Mucosa of descending colon (tissue), 3 donors: ENCODE measurements at regions not wholly inside any gene's neighbourhood (a gene's known extent, or its start where the extent isn't known, plus 50 kb on each side); places are given as distances from the start of the nearest gene placed in this dataset.
A peak's percentile ranks its signal among the peaks of the same experiment; 100 is the strongest.

Source experiments
- ATAC-seq: fragments of 200-7000 bp; cut with Tn5 transposase; one replicate; pipeline ENCODE4 v1.9.1; 2020; ENCODE audit warnings: mild to moderate bottlenecking, moderate library complexity
- DNase-seq, 3 donors: peaks; one replicate each; pipeline ENCODE4 v3.0.0-alpha.2; 2020
- H3K36me3 ChIP-seq: fragments of 200-600 bp; one replicate; pipeline ENCODE4 v1.8.0; 2021; ENCODE audit warnings: low read depth, mild to moderate bottlenecking
- H3K4me1 ChIP-seq: fragments of 200-600 bp; one replicate; pipeline ENCODE4 v1.8.0; 2021; ENCODE audit warnings: low read depth, mild to moderate bottlenecking
- H3K4me3 ChIP-seq: fragments of 200-600 bp; one replicate; pipeline ENCODE4 v1.8.0; 2021; ENCODE audit warnings: mild to moderate bottlenecking
- H3K9me3 ChIP-seq: fragments of 200-600 bp; one replicate; pipeline ENCODE4 v1.8.0; 2021; ENCODE audit warnings: mild to moderate bottlenecking
- CTCF ChIP-seq: fragments of 200-600 bp; IDR thresholded peaks from one replicate; pipeline ENCODE4 v1.8.0; 2022; ENCODE audit warnings: antibody characterized with exemption, mild to moderate bottlenecking
- intact Hi-C, 2 donors: fragments of 100-400 bp; cut with DNase I in 1 of 2; cut with micrococcal nuclease in 1 of 2; formaldehyde crosslinking; loops; one replicate each; pipeline versions ENCODE4 v1.11.0 to v1.11.1; 2022; cut with DNase I, micrococcal nuclease
- donor health status: DM: no; HTN: no; CAD: no; lungs with moderate emphysema.
- donor health status: DM: no; HTN: no; CAD: no.
- donor health status: DM: no; HTN: yes; CAD: no.

DNA sequence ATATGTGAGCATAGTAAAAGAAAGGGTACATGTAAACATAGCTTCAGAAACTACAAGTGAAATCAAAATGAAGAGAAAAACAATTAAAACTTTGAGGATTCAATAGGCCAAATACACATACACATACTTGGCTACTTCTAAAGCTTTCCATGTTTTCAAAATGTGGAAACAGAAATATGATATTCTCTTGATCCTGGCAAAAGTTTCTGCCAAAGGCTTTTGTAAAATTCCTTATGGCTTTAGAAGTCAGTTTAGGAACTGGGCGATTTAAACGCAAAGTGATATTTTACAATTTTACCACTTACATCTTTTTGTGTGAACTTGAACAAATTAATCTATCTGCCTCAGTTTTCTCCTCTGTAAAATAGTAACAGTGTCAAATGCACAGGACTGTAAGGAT lies 756.4 kb downstream of the C12orf50 start:
- H3K9me3 ChIP-seq: no peaks in the 10 kb centered on the region
- TF ChIP-seq CTCF: no peak
- no peak for DNase-seq
- no peaks in the 10 kb centered on the region for H3K36me3 ChIP-seq
- H3K4me3 ChIP-seq: no peak overlapping the region
- intact Hi-C loops: no loop called here
- ATAC-seq: no peak
- H3K4me1 ChIP-seq: no peaks in the 10 kb centered on the region

DNA sequence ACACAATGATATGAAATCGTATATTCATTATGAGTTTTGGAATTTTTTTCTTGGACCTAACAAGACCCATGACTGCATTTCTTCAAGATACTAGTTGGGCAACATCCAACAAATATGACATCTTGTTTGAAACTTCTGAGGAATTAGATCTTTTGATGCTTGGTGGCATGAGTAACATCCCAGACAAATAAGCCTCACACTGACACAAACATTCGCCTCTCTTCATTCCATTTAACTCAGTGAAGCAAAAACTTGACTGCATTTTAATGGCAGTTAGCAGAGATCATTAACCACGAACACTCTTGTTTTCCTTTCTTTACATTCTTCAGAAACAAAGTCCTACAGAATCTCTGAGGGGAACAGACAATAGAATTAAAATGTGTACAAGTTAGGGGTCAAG lies 758.3 kb downstream of the C12orf50 start:
- DNase-seq (no peak), ATAC-seq (no peak)
- TF ChIP-seq CTCF: no peak
- Histone ChIP-seq H3K36me3 (no peaks in the 10 kb centered on the region), H3K9me3 (no peaks in the 10 kb centered on the region), H3K4me3 (no peak overlapping the region), H3K4me1 (no peaks in the 10 kb centered on the region)
- intact Hi-C loops: no loop called here

- intact Hi-C loops: no loop called here
- H3K4me1 ChIP-seq: no peaks in the 10 kb centered on the region
- H3K9me3 ChIP-seq: no peaks in the 10 kb centered on the region
- no peak for ATAC-seq
- H3K4me3 ChIP-seq: no peak overlapping the region
- DNase-seq: peak in 1 of 3 donors; percentile 7
- no peak for TF ChIP-seq CTCF
- H3K36me3 ChIP-seq: no peaks in the 10 kb centered on the region
Measured at GRCh38 chr12:87266305-87266704, 762.9 kb downstream of the C12orf50 start.

DNA sequence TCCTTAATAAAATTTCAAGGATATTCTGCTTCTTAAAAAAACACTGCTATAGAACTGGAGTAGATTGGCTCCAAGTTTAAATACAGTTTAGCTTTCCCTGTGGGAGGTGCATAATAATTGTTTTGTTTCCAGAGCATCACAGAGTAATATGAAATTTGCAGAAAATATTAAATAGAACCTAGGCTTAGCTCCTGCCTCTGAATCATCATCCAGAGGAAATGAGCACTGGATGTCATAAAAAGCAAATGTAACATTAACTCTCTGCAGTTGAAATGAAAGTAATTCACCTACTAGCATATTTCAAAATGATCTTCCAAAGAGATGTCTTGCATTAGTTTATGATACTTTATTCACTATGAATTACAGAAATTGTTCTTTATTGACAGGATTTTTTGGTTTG lies 769.8 kb downstream of the C12orf50 start:
- Histone ChIP-seq H3K4me3 (no peak overlapping the region), H3K9me3 (no peaks in the 10 kb centered on the region), H3K4me1 (no peaks in the 10 kb centered on the region), H3K36me3 (no peaks in the 10 kb centered on the region)
- TF ChIP-seq CTCF: no peak
- no peak for DNase-seq
- no peak for ATAC-seq
- intact Hi-C loops: no loop called here

DNA sequence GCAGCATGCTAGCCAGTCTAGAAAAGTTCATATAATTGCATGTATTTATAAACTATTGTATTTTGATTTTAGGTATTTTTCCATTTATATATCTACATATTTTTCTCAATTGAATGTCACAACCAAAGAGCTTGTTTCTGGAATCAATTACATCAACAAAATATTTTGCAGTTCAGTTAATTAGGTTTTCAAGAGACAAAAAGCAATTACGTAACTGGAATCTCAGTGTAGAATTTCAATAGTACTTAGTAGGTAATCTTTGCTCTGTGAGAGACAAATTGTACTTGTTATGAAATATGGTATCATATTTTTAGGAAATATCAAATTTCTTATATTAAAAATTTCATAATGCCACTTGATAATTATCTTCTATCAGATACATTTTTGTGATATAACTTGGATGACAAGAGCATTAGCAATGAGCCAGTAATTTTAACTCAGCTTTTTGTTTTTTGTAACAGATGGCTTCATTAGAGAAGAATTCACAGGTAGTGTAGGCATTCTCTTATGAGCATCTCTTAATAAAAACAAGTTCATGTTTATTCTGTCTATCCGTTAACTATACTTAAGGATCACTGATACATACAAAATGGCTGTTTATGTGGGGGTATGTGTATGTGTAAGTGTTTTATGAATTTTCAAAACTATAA lies 774.7 kb downstream of the C12orf50 start:
- DNase-seq: no peak
- no peak for TF ChIP-seq CTCF
- intact Hi-C loops: no loop called here
- Histone ChIP-seq H3K4me1 (no peaks in the 10 kb centered on the region), H3K4me3 (no peak overlapping the region), H3K36me3 (no peaks in the 10 kb centered on the region), H3K9me3 (no peaks in the 10 kb centered on the region)
- no peak for ATAC-seq

GRCh38 chr12:87253157-87253556 lies 776.0 kb downstream of the C12orf50 start:
- Histone ChIP-seq H3K36me3 (no peaks in the 10 kb centered on the region), H3K9me3 (no peaks in the 10 kb centered on the region), H3K4me3 (no peak overlapping the region), H3K4me1 (no peaks in the 10 kb centered on the region)
- DNase-seq: no peak
- no peak for TF ChIP-seq CTCF
- intact Hi-C loops: no loop called here
- ATAC-seq: no peak
